HepG2 (cell line): ENCODE measurements at regions not wholly inside any gene's neighbourhood (a gene's known extent, or its start where the extent isn't known, plus 50 kb on each side); places are given as distances from the start of the nearest gene placed in this dataset.

Experiments used
- ATAC-seq: fragments of 200-7000 bp; cut with Tn5 transposase; 3 replicates; pipeline ENCODE4 v1.9.1; 2020; ENCODE audit warnings: mild to moderate bottlenecking, moderate library complexity
- BruUV-seq: library from RNA; stranded (reverse); fragments of 400-500 nt; replicated peaks from 2 replicates; lab custom pipeline; 2021; lab: Mats Ljungman, UMichigan
- CTCF ChIA-PET: fragments of 300-600 bp; formaldehyde crosslinking; extraction: SDS; loops from one replicate; lab custom pipeline; 2021; ENCODE audit warnings: low total read pairs, inconsistent platforms, low intra/inter-chr PET ratio; lab: Yijun Ruan, JAX
- POLR2A ChIA-PET: fragments of 350-600 bp; sonication (Branson Sonifier 250); formaldehyde crosslinking; loops from one replicate; lab custom pipeline; 2020; ENCODE audit warnings: antibody characterized with exemption, inconsistent platforms; lab: Yijun Ruan, JAX
- DNase-seq: peaks from one replicate; pipeline ENCODE4 v3.0.0-alpha.2; 2015; ENCODE audit warnings: low spot score
- FAIRE-seq: peaks from 3 replicates; lab custom pipeline; 2011; peaks lifted over from hg19 to GRCh38; lab: Jason Lieb, UNC
- H2AFZ ChIP-seq: one replicate; pipeline ENCODE4 v1.6.1; 2011; ENCODE audit warnings: low read length, inconsistent platforms
- H3K27ac ChIP-seq: fragments of 300-600 bp; 3 replicates; pipeline ENCODE4 v1.8.0; 2011; ENCODE audit warnings: mixed run types, mild to moderate bottlenecking, mixed read lengths, low read length, inconsistent platforms; ENCODE audit not compliant: insufficient read depth; ENCODE audit errors: extremely low read length
- H3K27me3 ChIP-seq, 2 experiments: fragments of 200-600 bp in 1 of 2; 2 replicates in 1 of 2; 3 replicates in 1 of 2; pipeline versions ENCODE4 v1.6.0 to v1.8.0; 2011; ENCODE audit warnings: low read length in 2 of 2, mild to moderate bottlenecking in 2 of 2, moderate library complexity in 2 of 2, inconsistent platforms in 1 of 2; ENCODE audit not compliant: insufficient read depth in 2 of 2, control insufficient read depth in 1 of 2
- H3K36me3 ChIP-seq, 2 experiments: fragments of 200-600 bp in 1 of 2; replicated peaks in 1 of 2; 2 replicates in 1 of 2; 3 replicates in 1 of 2; pipeline versions ENCODE4 v1.5.1 to v1.8.0; 2011; ENCODE audit warnings: low read length in 2 of 2, inconsistent platforms in 1 of 2; ENCODE audit not compliant: insufficient read depth in 2 of 2, control insufficient read depth in 1 of 2
- H3K4me1 ChIP-seq: 2 replicates; pipeline ENCODE4 v1.5.1; 2012; ENCODE audit warnings: low read length, inconsistent platforms; ENCODE audit not compliant: insufficient read depth
- H3K4me2 ChIP-seq: 2 replicates; pipeline ENCODE4 v1.6.0; 2011; ENCODE audit warnings: low read depth, low read length, inconsistent platforms
- H3K4me3 ChIP-seq, 3 experiments: fragments of 200-600 bp in 1 of 3; sonication (generic), shearing (Covaris generic) in 1 of 3; replicated peaks in 1 of 3; 2 replicates each; pipeline ENCODE4 v1.5.1; 2011 to 2016; ENCODE audit warnings: low read length in 3 of 3, inconsistent platforms in 2 of 3, low read depth in 2 of 3, mild to moderate bottlenecking in 2 of 3, control low read depth in 1 of 3, mixed read lengths in 1 of 3; ENCODE audit not compliant: insufficient read depth in 1 of 3
- H3K79me2 ChIP-seq: one replicate; pipeline ENCODE4 v1.6.1; 2011; ENCODE audit warnings: low read length, inconsistent platforms; ENCODE audit not compliant: insufficient read depth
- H3K9ac ChIP-seq: 2 replicates; pipeline ENCODE4 v1.6.0; 2011; ENCODE audit warnings: mild to moderate bottlenecking, low read depth, low read length, inconsistent platforms; ENCODE audit not compliant: insufficient read depth
- H3K9me3 ChIP-seq: 2 replicates; pipeline ENCODE4 v1.5.1; 2012; ENCODE audit warnings: mild to moderate bottlenecking, low read length
- H4K20me1 ChIP-seq: 2 replicates; pipeline ENCODE4 v1.6.0; 2011; ENCODE audit warnings: inconsistent platforms, mild to moderate bottlenecking, low read length, moderate library complexity; ENCODE audit not compliant: insufficient read depth
- FOXK2 ChIP-seq: fragments of 450-650 bp; IDR thresholded peaks from 2 replicates; pipeline ENCODE4 v1.6.1; 2016
- HNRNPUL1 ChIP-seq: fragments of 200-400 bp; formaldehyde crosslinking; IDR thresholded peaks from 2 replicates; pipeline ENCODE4 v1.6.1; 2017; ENCODE audit warnings: low read depth, mild to moderate bottlenecking, low read length, moderate library complexity
- MAFF ChIP-seq: IDR thresholded peaks from 2 replicates; pipeline ENCODE4 v1.6.1; 2011; ENCODE audit warnings: low read depth, low read length, improper control_type of control experiment
- MED13 ChIP-seq: sonication (generic); formaldehyde crosslinking; IDR thresholded peaks from 2 replicates; pipeline ENCODE4 v1.5.0; 2020; ENCODE audit warnings: missing genetic modification reagents
- MLX ChIP-seq: IDR thresholded peaks from 2 replicates; pipeline ENCODE4 v1.6.1; 2016
- SMYD3 ChIP-seq: sonication (generic); formaldehyde crosslinking; IDR thresholded peaks from 2 replicates; pipeline ENCODE4 v1.8.1; 2023; ENCODE audit warnings: mild to moderate bottlenecking, missing genetic modification reagents
- SP4 ChIP-seq: sonication (generic); formaldehyde crosslinking; IDR thresholded peaks from 2 replicates; pipeline ENCODE4 v1.8.1; 2023; ENCODE audit warnings: mild to moderate bottlenecking, missing genetic modification reagents
- ZBTB25 ChIP-seq: IDR thresholded peaks from 2 replicates; pipeline ENCODE4 v1.6.1; 2018; ENCODE audit warnings: missing genetic modification reagents
- ZNF572 ChIP-seq: sonication (generic); formaldehyde crosslinking; IDR thresholded peaks from 2 replicates; pipeline ENCODE4 v1.5.1; 2020; ENCODE audit warnings: mild to moderate bottlenecking, missing genetic modification reagents
- ZNF883 ChIP-seq: sonication (generic); formaldehyde crosslinking; IDR thresholded peaks from 2 replicates; pipeline ENCODE4 v1.5.1; 2020; ENCODE audit warnings: mild to moderate bottlenecking, missing genetic modification reagents; ENCODE audit errors: not compliant biosample characterization
- ZUFSP ChIP-seq: sonication (generic); formaldehyde crosslinking; IDR thresholded peaks from 2 replicates; pipeline ENCODE4 v1.9.0; 2021; ENCODE audit warnings: missing genetic modification reagents, mild to moderate bottlenecking, borderline replicate concordance
- WGBS: methylation state at CpG from one replicate; pipeline ENCODE4 v1.1.6; 2017; ENCODE audit warnings: low lambda C conversion rate; 5-methylcytosine and 5-hydroxymethylcytosine counted together
- in situ Hi-C: cut with HindIII; loops from 2 replicates; pipeline ENCODE4 v1.10.0; 2017; ENCODE audit warnings: low pct_unique_long_range_greater_than_20kb; ENCODE audit not compliant: extremely low pct_ligation_motif_present
- intact Hi-C: fragments of 100-400 bp; cut with micrococcal nuclease; formaldehyde crosslinking; loops from one replicate; pipeline ENCODE4 v1.10.0; 2022; ENCODE audit not compliant: unreplicated experiment
- TF ChIP-seq, protein P1 (sequence below): sonication (generic); formaldehyde crosslinking; IDR thresholded peaks from 2 replicates; pipeline ENCODE4 v1.5.1; 2020; ENCODE audit warnings: mild to moderate bottlenecking, missing genetic modification reagents
- TF ChIP-seq, protein P2 (sequence below): sonication (generic); formaldehyde crosslinking; IDR thresholded peaks from 2 replicates; pipeline ENCODE4 v1.5.0; 2020; ENCODE audit warnings: missing genetic modification reagents, mild to moderate bottlenecking, borderline replicate concordance

DNA sequence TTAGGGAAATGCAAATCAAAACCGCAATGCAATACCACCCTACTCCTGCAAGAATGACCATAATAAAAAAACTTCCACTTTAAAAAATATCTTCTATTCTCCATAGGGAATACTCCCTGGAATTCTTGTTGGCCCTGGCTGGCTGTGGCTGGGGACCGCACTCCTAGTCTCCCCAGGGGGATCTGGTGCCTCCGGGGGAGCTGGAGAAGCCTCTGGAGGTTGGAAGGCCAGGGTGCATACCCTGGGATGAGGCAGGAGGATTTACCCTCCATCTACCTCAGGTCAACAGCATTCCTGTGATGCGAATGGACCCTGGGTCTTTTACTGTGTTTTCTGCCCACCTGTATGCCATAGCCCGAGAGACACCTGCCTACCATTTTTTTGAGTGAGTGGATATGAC lies 120.0 kb upstream of the ZNF536 start (continued):
- TF ChIP-seq ZUFSP (no peak), ZBTB25 (CRISPR knock-in tag) (no peak)

DNA sequence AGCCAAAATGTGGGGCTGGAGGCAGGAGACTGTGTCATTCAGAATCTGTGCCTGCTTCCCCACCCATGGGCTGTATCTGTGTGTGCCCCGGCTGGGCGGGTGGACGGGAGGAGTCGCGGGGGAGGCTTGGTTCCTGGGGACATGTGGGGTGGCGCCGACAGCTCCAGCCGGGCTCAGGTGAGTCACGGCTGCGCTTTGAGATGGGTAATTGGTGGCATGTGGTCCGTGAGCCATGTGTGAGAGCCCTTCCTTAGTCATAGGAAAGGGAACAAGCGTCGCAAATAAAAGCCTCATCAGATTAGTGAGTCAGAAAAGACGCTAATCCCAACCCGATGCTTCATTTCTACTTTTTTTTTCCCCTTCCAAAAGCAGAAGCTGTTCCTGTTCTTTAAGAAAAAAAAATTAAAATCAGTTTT lies 118.6 kb upstream of the ZNF536 start:
- in situ Hi-C loops, result no loop called here
- no peaks in the 10 kb centered on the region for H4K20me1 ChIP-seq
- H3K4me2 ChIP-seq, result no peak overlapping the region
- ATAC-seq (no peak), DNase-seq (no peak), FAIRE-seq (no peak)
- WGBS, result 30% methylated on average over 12 of the region's 15 CpGs
- H3K4me3 ChIP-seq, result no peak overlapping the region
- no peaks in the 10 kb centered on the region for H3K9me3 ChIP-seq
- no TSS peak for BruUV-seq
- no peaks in the 10 kb centered on the region for H3K36me3 ChIP-seq
- ChIA-PET CTCF (no interaction called here), POLR2A (no interaction called here)
- H2AFZ ChIP-seq, result no peak overlapping the region
- no peaks in the 10 kb centered on the region for H3K79me2 ChIP-seq
- peaks cover 1 to 36% of the 10 kb centered on the region in 2 experiments; a peak in 3 of 5 replicates for H3K27me3 ChIP-seq
- H3K9ac ChIP-seq, result no peak overlapping the region
- H3K27ac ChIP-seq, result no peak overlapping the region
- intact Hi-C loops, result no loop called here
- no peaks in the 10 kb centered on the region for H3K4me1 ChIP-seq
- TF ChIP-seq MLX (no peak), ZNF572 (CRISPR knock-in tag) (no peak), HNRNPUL1 (no peak), ZNF883 (CRISPR knock-in tag) (no peak), MAFF (no peak), MED13 (CRISPR knock-in tag) (no peak), SMYD3 (CRISPR knock-in tag) (no peak), SP4 (no peak), FOXK2 (no peak)
- TF ChIP-seq, protein P1, sequence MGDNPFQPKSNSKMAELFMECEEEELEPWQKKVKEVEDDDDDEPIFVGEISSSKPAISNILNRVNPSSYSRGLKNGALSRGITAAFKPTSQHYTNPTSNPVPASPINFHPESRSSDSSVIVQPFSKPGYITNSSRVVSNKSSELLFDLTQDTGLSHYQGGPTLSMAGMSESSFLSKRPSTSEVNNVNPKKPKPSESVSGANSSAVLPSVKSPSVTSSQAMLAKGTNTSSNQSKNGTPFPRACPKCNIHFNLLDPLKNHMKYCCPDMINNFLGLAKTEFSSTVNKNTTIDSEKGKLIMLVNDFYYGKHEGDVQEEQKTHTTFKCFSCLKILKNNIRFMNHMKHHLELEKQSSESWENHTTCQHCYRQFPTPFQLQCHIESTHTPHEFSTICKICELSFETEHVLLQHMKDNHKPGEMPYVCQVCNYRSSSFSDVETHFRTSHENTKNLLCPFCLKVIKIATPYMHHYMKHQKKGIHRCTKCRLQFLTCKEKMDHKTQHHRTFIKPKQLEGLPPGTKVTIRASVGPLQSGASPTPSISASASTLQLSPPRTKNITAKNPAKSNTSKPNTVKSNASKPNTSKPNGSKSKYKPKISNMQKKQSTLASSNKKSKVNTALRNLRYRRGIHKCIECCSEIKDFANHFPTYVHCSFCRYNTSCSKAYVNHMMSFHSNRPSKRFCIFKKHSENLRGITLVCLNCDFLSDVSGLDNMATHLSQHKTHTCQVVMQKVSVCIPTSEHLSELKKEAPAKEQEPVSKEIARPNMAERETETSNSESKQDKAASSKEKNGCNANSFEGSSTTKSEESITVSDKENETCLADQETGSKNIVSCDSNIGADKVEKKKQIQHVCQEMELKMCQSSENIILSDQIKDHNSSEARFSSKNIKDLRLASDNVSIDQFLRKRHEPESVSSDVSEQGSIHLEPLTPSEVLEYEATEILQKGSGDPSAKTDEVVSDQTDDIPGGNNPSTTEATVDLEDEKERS (CRISPR knock-in tag), result no peak
- TF ChIP-seq, protein P2, sequence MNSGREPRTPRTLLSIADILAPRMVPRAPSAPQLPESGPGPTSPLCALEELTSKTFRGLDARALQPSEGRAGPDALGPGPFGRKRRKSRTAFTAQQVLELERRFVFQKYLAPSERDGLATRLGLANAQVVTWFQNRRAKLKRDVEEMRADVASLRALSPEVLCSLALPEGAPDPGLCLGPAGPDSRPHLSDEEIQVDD (CRISPR knock-in tag), result no peak
